Transverse colon (tissue), 4 donors: ENCODE measurements at regions not wholly inside any gene's neighbourhood (a gene's known extent, or its start where the extent isn't known, plus 50 kb on each side); places are given as distances from the start of the nearest gene placed in this dataset.

Experiments used
- DNase-seq: peaks from one replicate; pipeline ENCODE4 v3.0.0-alpha.2; 2019
- H3K27ac ChIP-seq, 4 donors: fragments of 200-600 bp; sonication (generic); 2 replicates each; pipeline ENCODE4 v1.5.1; 2016 to 2018; ENCODE audit warnings: inconsistent platforms in 4 of 4
- H3K27me3 ChIP-seq: fragments of 200-600 bp; sonication (generic); 2 replicates; pipeline ENCODE4 v1.5.1; 2017; ENCODE audit warnings: inconsistent platforms
- H3K36me3 ChIP-seq, 4 donors: fragments of 200-600 bp; sonication (generic); 2 replicates each; pipeline ENCODE4 v1.5.1; 2017 to 2019; ENCODE audit warnings: inconsistent platforms in 4 of 4
- H3K4me1 ChIP-seq, 4 donors: fragments of 200-600 bp; sonication (generic); 2 replicates each; pipeline ENCODE4 v1.5.1; 2017 to 2020; ENCODE audit warnings: inconsistent platforms in 4 of 4
- H3K4me3 ChIP-seq, 4 donors: fragments of 200-600 bp; sonication (generic); 1 replicate in 1 of 4; 2 replicates in 3 of 4; pipeline versions ENCODE4 v1.5.1 to v1.6.1; 2017 to 2019; ENCODE audit warnings: inconsistent platforms in 4 of 4
- H3K9me3 ChIP-seq, 2 donors: fragments of 200-600 bp; sonication (generic); 2 replicates each; pipeline ENCODE4 v1.5.1; 2017 to 2019; ENCODE audit warnings: inconsistent platforms in 2 of 2
- EP300 ChIP-seq: sonication (generic); formaldehyde crosslinking; IDR thresholded peaks from one replicate; pipeline ENCODE4 v1.6.1; 2017; ENCODE audit warnings: antibody characterized with exemption, low read depth
- POLR2A ChIP-seq: fragments of 450-650 bp; IDR thresholded peaks from one replicate; pipeline ENCODE4 v1.6.1; 2016; ENCODE audit warnings: antibody characterized with exemption, mild to moderate bottlenecking, moderate library complexity
- POLR2AphosphoS5 ChIP-seq, 3 donors: sonication (generic); formaldehyde crosslinking; IDR thresholded peaks; one replicate each; pipeline ENCODE4 v1.6.1; 2016; ENCODE audit warnings: antibody characterized with exemption in 3 of 3
- WGBS, 2 donors: methylation state at CpG; one replicate each; pipeline ENCODE4 v1.1.5; 2018; ENCODE audit warnings: low coverage in 1 of 2; 5-methylcytosine and 5-hydroxymethylcytosine counted together
- in situ Hi-C, 4 donors: fragments of 200-750 bp; cut with MboI; loops; one replicate each; pipeline versions ENCODE4 v1.15.0 to v1.15.1; 2017; ENCODE audit warnings: low sequenced_read_pairs in 3 of 4, low pct_ligation_motif_present in 1 of 4, low pct_unique_long_range_greater_than_20kb in 1 of 4
- intact Hi-C: fragments of 100-400 bp; cut with DNase I; formaldehyde crosslinking; loops from one replicate; pipeline ENCODE4 v1.15.1; 2023; ENCODE audit warnings: low total_unique reads
- TF ChIP-seq, protein P1 (sequence below), 5 experiments: fragments of 200-600 bp in 3 of 5; fragments of 450-650 bp in 2 of 5; sonication (generic) in 3 of 5; IDR thresholded peaks; 1 replicate in 2 of 5; 2 replicates in 3 of 5; pipeline ENCODE4 v1.5.1; 2016 to 2017; ENCODE audit warnings: antibody characterized with exemption in 5 of 5, inconsistent platforms in 3 of 5, mild to moderate bottlenecking in 2 of 5, moderate library complexity in 1 of 5

DNA sequence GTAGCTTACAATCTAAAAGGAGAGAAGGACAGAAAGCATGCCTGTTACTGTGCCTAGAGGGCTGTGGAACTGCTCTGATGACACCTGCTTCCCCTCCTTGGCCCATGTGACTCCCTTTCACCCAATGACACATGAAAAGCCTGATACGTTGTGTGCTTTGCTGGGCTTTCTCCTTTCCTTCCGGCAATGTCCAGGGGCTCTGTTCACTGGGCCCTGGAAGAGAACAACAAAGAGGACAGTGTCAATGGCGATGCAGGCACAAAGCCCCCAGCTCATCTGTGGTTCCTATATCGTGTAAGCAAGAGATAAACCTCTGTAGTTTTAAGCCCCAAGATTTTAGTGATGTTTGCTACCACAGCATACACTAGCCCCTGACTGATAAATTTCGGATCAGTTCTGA lies 306.1 kb downstream of the ABCC12 start:
- Histone ChIP-seq H3K36me3 (no peaks in the 10 kb centered on the region), H3K4me1 (no peaks in the 10 kb centered on the region), H3K4me3 (no peak overlapping the region), H3K9me3 (no peaks in the 10 kb centered on the region), H3K27me3 (no peaks in the 10 kb centered on the region), H3K27ac (no peak overlapping the region)
- in situ Hi-C loops (no loop called here), intact Hi-C loops (no loop called here)
- TF ChIP-seq POLR2A (no peak), EP300 (no peak), POLR2AphosphoS5 (IDR thresholded peaks at IDR 0.05) (no peak)
- TF ChIP-seq, protein P1, sequence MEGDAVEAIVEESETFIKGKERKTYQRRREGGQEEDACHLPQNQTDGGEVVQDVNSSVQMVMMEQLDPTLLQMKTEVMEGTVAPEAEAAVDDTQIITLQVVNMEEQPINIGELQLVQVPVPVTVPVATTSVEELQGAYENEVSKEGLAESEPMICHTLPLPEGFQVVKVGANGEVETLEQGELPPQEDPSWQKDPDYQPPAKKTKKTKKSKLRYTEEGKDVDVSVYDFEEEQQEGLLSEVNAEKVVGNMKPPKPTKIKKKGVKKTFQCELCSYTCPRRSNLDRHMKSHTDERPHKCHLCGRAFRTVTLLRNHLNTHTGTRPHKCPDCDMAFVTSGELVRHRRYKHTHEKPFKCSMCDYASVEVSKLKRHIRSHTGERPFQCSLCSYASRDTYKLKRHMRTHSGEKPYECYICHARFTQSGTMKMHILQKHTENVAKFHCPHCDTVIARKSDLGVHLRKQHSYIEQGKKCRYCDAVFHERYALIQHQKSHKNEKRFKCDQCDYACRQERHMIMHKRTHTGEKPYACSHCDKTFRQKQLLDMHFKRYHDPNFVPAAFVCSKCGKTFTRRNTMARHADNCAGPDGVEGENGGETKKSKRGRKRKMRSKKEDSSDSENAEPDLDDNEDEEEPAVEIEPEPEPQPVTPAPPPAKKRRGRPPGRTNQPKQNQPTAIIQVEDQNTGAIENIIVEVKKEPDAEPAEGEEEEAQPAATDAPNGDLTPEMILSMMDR (IDR thresholded peaks at IDR 0.05): no peak
- DNase-seq: no peak
- WGBS, 2 donors: 80 to 82% methylated on average over 4 to 5 of the region's 5 CpGs

DNA sequence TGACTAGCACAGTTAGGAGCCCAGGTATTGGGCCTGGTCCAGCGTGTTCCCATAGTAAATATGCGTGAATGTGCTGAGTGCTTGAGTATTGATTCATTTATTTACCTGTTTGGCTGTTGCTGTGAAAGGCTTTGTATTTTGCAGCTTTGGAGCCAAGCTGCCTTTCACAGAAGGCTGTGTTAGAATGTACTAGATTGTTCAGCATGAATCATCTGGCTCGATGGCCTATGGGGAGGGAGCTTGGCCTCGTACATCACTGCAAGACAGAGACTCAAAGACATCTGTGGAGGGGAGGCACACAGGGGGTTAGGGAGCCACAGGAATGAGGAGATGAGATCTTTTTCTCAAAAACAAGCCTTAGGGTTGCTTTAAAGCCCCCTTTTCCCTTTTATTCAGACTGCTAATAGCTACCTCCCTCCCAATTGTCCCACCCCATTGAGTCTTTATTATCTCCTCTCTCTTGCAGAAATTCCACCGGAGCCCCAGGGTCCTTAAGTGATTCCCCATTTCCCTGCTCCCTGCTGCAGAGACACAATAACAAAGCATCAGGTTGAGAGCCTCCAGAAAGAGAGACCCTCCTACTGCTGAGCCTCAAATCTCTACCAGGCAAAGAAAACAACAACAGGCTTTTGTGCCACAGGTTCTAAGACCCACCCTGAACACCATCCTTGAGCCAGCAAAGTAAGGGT lies 307.2 kb downstream of the ABCC12 start:
- H3K4me3 ChIP-seq: no peak overlapping the region
- TF ChIP-seq, protein P1 (IDR thresholded peaks at IDR 0.05): no peak
- TF ChIP-seq POLR2A (no peak), POLR2AphosphoS5 (IDR thresholded peaks at IDR 0.05) (no peak), EP300 (no peak)
- no peaks in the 10 kb centered on the region for H3K36me3 ChIP-seq
- no peaks in the 10 kb centered on the region for H3K27me3 ChIP-seq
- in situ Hi-C loops (no loop called here), intact Hi-C loops (no loop called here)
- WGBS, 2 donors: 40 to 53% methylated on average over 3 to 5 of the region's 5 CpGs
- H3K9me3 ChIP-seq: no peaks in the 10 kb centered on the region
- H3K4me1 ChIP-seq: no peaks in the 10 kb centered on the region
- DNase-seq: no peak
- no peak overlapping the region for H3K27ac ChIP-seq

DNA sequence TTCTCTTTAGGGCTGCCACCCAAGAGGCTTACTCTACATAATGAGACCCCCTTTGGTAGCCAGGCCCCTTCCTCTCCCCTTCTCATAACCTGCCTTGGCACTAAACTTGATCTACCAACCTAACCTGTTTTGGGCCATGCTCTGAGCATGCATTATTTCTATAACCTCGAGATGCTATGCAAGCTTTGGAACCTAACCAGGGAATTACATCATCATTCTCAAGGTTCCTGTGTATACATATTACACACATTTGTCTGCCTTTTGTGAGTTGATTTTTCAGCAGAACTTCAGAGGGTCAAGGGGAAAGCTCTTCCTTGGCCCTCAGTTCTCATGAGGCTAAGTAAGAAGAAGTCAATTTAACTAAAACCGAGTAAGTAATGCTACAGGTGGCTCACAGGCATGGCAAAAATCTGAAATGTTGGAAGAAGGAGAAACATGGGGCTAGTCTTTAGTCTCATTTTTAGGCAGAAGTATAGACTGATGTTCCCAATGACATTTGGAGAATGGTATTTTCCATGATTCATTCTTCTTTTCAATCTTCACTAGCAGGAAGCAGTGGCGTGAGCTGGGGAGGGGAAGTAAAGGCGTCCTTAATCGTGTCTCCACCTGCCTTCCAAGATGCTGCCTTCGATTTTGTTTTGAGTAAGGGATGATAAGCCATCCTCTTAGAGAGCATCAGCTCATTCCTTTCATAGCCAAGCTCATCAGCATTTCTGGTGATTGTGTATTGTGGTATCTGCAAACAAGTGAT lies 308.4 kb downstream of the ABCC12 start:
- Histone ChIP-seq H3K9me3 (no peaks in the 10 kb centered on the region), H3K4me1 (no peaks in the 10 kb centered on the region), H3K36me3 (no peaks in the 10 kb centered on the region), H3K4me3 (no peak overlapping the region), H3K27ac (no peak overlapping the region), H3K27me3 (no peaks in the 10 kb centered on the region)
- in situ Hi-C loops (no loop called here), intact Hi-C loops (no loop called here)
- TF ChIP-seq POLR2A: no peak
- TF ChIP-seq POLR2AphosphoS5 (IDR thresholded peaks at IDR 0.05): no peak
- no peak for TF ChIP-seq EP300
- TF ChIP-seq, protein P1 (IDR thresholded peaks at IDR 0.05): no peak
- 72 to 76% methylated on average over 6 of the region's 6 CpGs for WGBS, 2 donors
- no peak for DNase-seq

DNA sequence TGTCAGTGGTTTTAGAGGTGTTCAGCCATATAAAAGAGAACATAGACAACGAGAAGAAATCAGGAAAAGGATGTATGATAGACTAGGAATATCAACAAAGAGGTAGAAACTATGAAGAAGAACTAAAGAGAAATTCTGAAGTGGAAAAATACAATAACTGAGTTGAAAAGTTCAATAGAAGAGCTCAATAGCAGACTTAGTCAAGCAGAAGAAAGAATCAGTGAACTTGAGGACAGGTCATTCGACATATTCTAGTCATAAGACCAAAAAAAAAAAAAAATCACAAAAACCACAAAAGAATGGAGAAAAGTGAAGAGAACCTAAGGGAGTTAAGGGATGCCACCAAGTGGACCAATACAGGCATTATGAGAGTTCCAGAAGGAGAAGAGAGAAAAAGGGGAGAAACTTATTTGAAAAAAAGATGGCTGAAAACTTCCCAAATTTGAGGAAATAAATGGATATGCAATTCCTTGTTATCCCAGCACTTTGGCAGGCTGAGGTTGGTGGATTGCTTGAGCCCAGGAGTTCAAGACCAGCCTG lies 321.2 kb downstream of the ABCC12 start:
- in situ Hi-C loops: no loop called here
- Histone ChIP-seq H3K27ac (no peak overlapping the region), H3K27me3 (no peaks in the 10 kb centered on the region), H3K9me3 (peaks cover 0 to 10% of the 10 kb centered on the region in 2 donors), H3K4me1 (no peaks in the 10 kb centered on the region), H3K4me3 (no peak overlapping the region), H3K36me3 (no peaks in the 10 kb centered on the region)
- 43 to 55% methylated on average over 1 to 2 of the region's 2 CpGs for WGBS, 2 donors
- DNase-seq: no peak
- intact Hi-C loops: no loop called here
- no peak for TF ChIP-seq EP300
- no peak for TF ChIP-seq POLR2A
- TF ChIP-seq POLR2AphosphoS5 (IDR thresholded peaks at IDR 0.05): no peak
- TF ChIP-seq, protein P1 (IDR thresholded peaks at IDR 0.05): no peak
